ENCODE measurements at regions not wholly inside any gene's neighbourhood (a gene's known extent, or its start where the extent isn't known, plus 50 kb on each side); places are given as distances from the start of the nearest gene placed in this dataset.
A peak's percentile ranks its signal among the peaks of the same experiment; 100 is the strongest.

DNA sequence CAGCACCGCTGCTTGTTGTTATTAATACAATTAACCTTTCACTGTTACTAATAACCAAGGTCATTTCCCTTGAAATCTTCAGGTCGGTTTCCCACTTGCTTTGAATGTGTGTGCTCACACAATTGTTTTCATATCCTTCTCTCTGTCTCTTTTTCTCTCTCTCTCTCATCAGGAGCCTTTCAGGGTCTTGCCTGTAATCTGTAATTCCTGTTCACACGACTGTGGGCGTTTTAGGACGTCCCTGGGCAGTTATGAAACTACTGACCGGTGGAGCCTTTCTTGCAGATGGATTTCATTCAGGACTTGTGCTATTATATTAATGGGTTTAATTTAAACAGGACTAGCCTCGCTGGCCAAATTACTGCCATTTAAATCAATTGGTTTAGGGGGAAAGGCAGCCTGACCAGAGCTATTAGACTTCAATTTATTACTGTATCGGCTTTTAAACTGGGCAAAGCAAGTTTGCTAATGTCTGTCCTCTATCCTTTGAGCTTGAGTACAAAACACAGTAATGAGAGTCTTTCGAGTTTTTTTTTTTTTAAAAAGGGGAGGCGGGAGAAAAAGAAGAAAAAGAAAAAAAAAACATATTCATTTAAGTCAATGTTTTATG is 316.0 kb upstream of the TLE4 start:
- Histone ChIP-seq H3K9me3 (ENCODE audit: control insufficient read depth, low read depth, low read length) (no peaks in the 10 kb centered on the region), H3K4me1 (ENCODE audit: control insufficient read depth, insufficient read depth, low read length) (no peaks in the 10 kb centered on the region), H3K36me3 (ENCODE audit: control insufficient read depth, insufficient read depth, low read length) (no peaks in the 10 kb centered on the region), H3K27me3 (ENCODE audit: control insufficient read depth, insufficient read depth, low read length) (peaks cover 28% of the 10 kb centered on the region), H3K27ac (ENCODE audit: low read length) (no peak overlapping the region), H3K4me3 (ENCODE audit: low read length) (no peak overlapping the region)
- 86% methylated on average over 2 of the region's 10 CpGs for WGBS (ENCODE audit: insufficient coverage, low lambda C conversion rate)
- no peak for DNase-seq

DNA sequence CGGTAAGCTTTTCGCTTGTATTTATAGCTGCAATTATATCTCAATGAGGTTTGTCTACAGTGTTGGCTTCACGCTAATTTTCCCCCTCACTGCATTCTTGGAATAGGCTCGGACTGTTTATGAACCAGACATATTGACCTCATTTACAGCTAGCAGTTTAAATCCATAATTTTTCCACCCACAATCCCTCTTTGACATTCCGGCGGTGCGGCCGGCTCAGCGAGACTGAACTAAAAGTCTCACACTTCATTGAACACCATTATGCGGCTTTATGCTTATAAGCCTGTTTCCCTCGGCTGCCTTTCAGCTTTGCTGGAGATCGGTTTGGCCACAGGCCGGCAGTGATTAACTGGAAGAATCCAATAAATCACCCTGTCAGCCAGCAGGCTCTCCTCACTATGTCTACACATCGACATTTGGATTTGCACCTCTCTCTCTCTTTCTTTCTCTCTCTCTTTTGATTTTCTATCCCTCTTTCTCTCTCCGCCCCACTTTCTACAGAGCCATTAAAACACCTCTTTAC is 315.0 kb upstream of the TLE4 start:
- Histone ChIP-seq H3K36me3 (ENCODE audit: control insufficient read depth, insufficient read depth, low read length) (no peaks in the 10 kb centered on the region), H3K4me1 (ENCODE audit: control insufficient read depth, insufficient read depth, low read length) (no peaks in the 10 kb centered on the region), H3K27me3 (ENCODE audit: control insufficient read depth, insufficient read depth, low read length) (peaks cover 28% of the 10 kb centered on the region), H3K27ac (ENCODE audit: low read length) (no peak overlapping the region), H3K4me3 (ENCODE audit: low read length) (no peak overlapping the region), H3K9me3 (ENCODE audit: control insufficient read depth, low read depth, low read length) (no peaks in the 10 kb centered on the region)
- peak in 1 of 2 donors; percentile 12 for DNase-seq
- WGBS (ENCODE audit: insufficient coverage, low lambda C conversion rate): 0% methylated on average over 1 of the region's 15 CpGs

DNA sequence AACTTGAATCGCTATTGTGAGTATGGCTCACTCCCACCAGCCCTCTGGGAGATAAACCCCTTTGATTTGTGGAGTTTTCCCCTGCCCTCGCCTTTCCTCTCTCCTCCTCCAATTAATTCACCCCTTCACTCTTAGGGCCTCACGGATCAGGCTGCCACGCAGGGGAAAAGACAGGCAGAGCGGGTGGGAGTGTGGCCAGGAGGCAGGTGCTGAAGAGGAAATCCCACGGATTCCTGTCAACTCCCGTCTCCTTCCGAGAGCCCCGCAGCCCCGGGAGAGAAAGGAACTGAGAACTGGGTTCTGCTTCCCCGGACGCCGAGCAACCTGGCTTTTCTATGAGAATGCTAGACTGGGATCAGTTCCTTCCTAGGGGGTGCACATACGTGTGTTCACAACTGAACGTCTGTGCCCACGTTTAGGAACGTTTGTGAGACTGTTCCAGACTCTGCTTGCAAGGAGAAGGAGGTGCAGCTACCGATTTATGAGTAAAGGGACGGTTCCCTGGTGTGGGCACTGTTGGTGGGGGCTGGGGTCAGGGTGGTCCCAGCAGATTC is 314.5 kb upstream of the TLE4 start:
- peaks cover 28% of the 10 kb centered on the region for H3K27me3 ChIP-seq (ENCODE audit: control insufficient read depth, insufficient read depth, low read length)
- H3K4me1 ChIP-seq (ENCODE audit: control insufficient read depth, insufficient read depth, low read length): no peaks in the 10 kb centered on the region
- no peak for DNase-seq
- no peaks in the 10 kb centered on the region for H3K9me3 ChIP-seq (ENCODE audit: control insufficient read depth, low read depth, low read length)
- H3K4me3 ChIP-seq (ENCODE audit: low read length): no peak overlapping the region
- 0% methylated on average over 1 of the region's 19 CpGs for WGBS (ENCODE audit: insufficient coverage, low lambda C conversion rate)
- no peaks in the 10 kb centered on the region for H3K36me3 ChIP-seq (ENCODE audit: control insufficient read depth, insufficient read depth, low read length)
- no peak overlapping the region for H3K27ac ChIP-seq (ENCODE audit: low read length)

- peaks cover 28% of the 10 kb centered on the region for H3K27me3 ChIP-seq (ENCODE audit: control insufficient read depth, insufficient read depth, low read length)
- H3K27ac ChIP-seq (ENCODE audit: low read length): no peak overlapping the region
- DNase-seq: no peak
- 90% methylated on average over 2 of the region's 21 CpGs for WGBS (ENCODE audit: insufficient coverage, low lambda C conversion rate)
- no peaks in the 10 kb centered on the region for H3K36me3 ChIP-seq (ENCODE audit: control insufficient read depth, insufficient read depth, low read length)
- H3K9me3 ChIP-seq (ENCODE audit: control insufficient read depth, low read depth, low read length): no peaks in the 10 kb centered on the region
- no peak overlapping the region for H3K4me3 ChIP-seq (ENCODE audit: low read length)
- no peaks in the 10 kb centered on the region for H3K4me1 ChIP-seq (ENCODE audit: control insufficient read depth, insufficient read depth, low read length)
These were observed 313.9 kb upstream of the TLE4 start for GRCh38 chr9:79257790-79258351.

- Histone ChIP-seq H3K4me3 (ENCODE audit: low read length) (no peak overlapping the region), H3K9me3 (ENCODE audit: control insufficient read depth, low read depth, low read length) (no peaks in the 10 kb centered on the region), H3K36me3 (ENCODE audit: control insufficient read depth, insufficient read depth, low read length) (no peaks in the 10 kb centered on the region), H3K4me1 (ENCODE audit: control insufficient read depth, insufficient read depth, low read length) (no peaks in the 10 kb centered on the region), H3K27ac (ENCODE audit: low read length) (no peak overlapping the region), H3K27me3 (ENCODE audit: control insufficient read depth, insufficient read depth, low read length) (peaks cover 27% of the 10 kb centered on the region)
- 71% methylated on average over 1 of the region's 4 CpGs for whole genome bisulfite sequencing (ENCODE audit: insufficient coverage, low lambda C conversion rate)
- DNase-seq: no peak
These were observed 311.9 kb upstream of the TLE4 start for GRCh38 chr9:79259858-79260257.

DNA sequence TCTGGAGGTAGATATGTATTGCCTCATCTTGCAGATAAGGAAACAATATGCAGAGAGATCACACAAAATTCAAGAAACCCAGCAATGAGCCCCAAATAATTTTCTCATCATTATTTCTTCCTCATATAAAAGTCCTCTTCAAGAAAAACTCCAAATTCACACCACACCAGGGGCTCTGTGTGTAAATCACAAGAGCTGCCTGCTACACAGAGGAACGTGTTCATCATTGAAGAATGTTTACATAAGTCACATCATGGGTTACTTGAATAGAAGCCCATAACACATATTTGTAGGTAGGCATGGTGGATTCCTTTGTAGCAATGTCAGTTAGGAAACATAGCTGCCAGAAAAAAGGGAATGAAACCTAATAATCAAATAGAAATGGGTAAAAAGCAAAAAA is 308.1 kb upstream of the TLE4 start:
- H3K27ac ChIP-seq (ENCODE audit: low read length): no peak overlapping the region
- no peak overlapping the region for H3K4me3 ChIP-seq (ENCODE audit: low read length)
- H3K4me1 ChIP-seq (ENCODE audit: control insufficient read depth, insufficient read depth, low read length): no peaks in the 10 kb centered on the region
- peaks cover 3% of the 10 kb centered on the region for H3K27me3 ChIP-seq (ENCODE audit: control insufficient read depth, insufficient read depth, low read length)
- no peaks in the 10 kb centered on the region for H3K9me3 ChIP-seq (ENCODE audit: control insufficient read depth, low read depth, low read length)
- no peaks in the 10 kb centered on the region for H3K36me3 ChIP-seq (ENCODE audit: control insufficient read depth, insufficient read depth, low read length)
- no peak for DNase-seq
- no CpG with 5 or more reads among the region's 1 CpG for WGBS (ENCODE audit: insufficient coverage, low lambda C conversion rate)

DNA sequence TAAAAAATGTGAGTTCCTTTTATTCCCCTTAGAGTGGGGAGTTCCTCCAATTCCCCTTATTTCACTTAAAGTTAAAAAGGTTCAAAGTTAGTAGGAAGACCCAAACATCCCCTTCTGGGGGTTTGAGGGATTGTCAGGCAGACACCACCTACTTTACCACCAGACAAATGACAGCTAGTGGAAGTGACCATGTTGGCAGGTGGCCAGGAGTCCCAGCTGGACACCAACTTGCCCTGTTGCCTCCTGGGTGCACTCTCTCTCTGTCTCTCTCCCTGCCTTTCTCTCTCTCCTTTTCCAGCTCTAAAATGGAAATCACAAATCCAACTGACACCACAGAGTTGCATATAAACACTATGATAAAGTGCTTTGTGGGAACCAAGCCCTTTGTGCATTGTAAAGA is 307.7 kb upstream of the TLE4 start:
- Histone ChIP-seq H3K27ac (ENCODE audit: low read length) (no peak overlapping the region), H3K27me3 (ENCODE audit: control insufficient read depth, insufficient read depth, low read length) (peaks cover 3% of the 10 kb centered on the region), H3K36me3 (ENCODE audit: control insufficient read depth, insufficient read depth, low read length) (no peaks in the 10 kb centered on the region), H3K9me3 (ENCODE audit: control insufficient read depth, low read depth, low read length) (no peaks in the 10 kb centered on the region), H3K4me1 (ENCODE audit: control insufficient read depth, insufficient read depth, low read length) (no peaks in the 10 kb centered on the region), H3K4me3 (ENCODE audit: low read length) (no peak overlapping the region)
- DNase-seq: no peak

- WGBS (ENCODE audit: insufficient coverage, low lambda C conversion rate): 83% methylated on average over 2 of the region's 11 CpGs
- Histone ChIP-seq H3K36me3 (ENCODE audit: control insufficient read depth, insufficient read depth, low read length) (no peaks in the 10 kb centered on the region), H3K4me1 (ENCODE audit: control insufficient read depth, insufficient read depth, low read length) (no peaks in the 10 kb centered on the region), H3K27ac (ENCODE audit: low read length) (no peak overlapping the region), H3K27me3 (ENCODE audit: control insufficient read depth, insufficient read depth, low read length) (peaks cover 3% of the 10 kb centered on the region), H3K9me3 (ENCODE audit: control insufficient read depth, low read depth, low read length) (no peaks in the 10 kb centered on the region), H3K4me3 (ENCODE audit: low read length) (no peak overlapping the region)
- no peak for DNase-seq
These were observed 307.0 kb upstream of the TLE4 start for GRCh38 chr9:79264511-79265355.

- Histone ChIP-seq H3K4me3 (ENCODE audit: low read length) (no peak overlapping the region), H3K27me3 (ENCODE audit: control insufficient read depth, insufficient read depth, low read length) (no peaks in the 10 kb centered on the region), H3K27ac (ENCODE audit: low read length) (no peak overlapping the region), H3K36me3 (ENCODE audit: control insufficient read depth, insufficient read depth, low read length) (no peaks in the 10 kb centered on the region), H3K9me3 (ENCODE audit: control insufficient read depth, low read depth, low read length) (no peaks in the 10 kb centered on the region), H3K4me1 (ENCODE audit: control insufficient read depth, insufficient read depth, low read length) (no peaks in the 10 kb centered on the region)
- DNase-seq: no peak
These were observed 304.8 kb upstream of the TLE4 start for GRCh38 chr9:79266986-79267385.

- Histone ChIP-seq H3K36me3 (ENCODE audit: control insufficient read depth, insufficient read depth, low read length) (no peaks in the 10 kb centered on the region), H3K27me3 (ENCODE audit: control insufficient read depth, insufficient read depth, low read length) (no peaks in the 10 kb centered on the region), H3K4me3 (ENCODE audit: low read length) (no peak overlapping the region), H3K9me3 (ENCODE audit: control insufficient read depth, low read depth, low read length) (no peaks in the 10 kb centered on the region), H3K27ac (ENCODE audit: low read length) (no peak overlapping the region), H3K4me1 (ENCODE audit: control insufficient read depth, insufficient read depth, low read length) (no peaks in the 10 kb centered on the region)
- DNase-seq: no peak
- no CpG with 5 or more reads among the region's 2 CpGs for WGBS (ENCODE audit: insufficient coverage, low lambda C conversion rate)
These were observed 303.0 kb upstream of the TLE4 start for GRCh38 chr9:79268806-79269205.

Data from large intestine (tissue), 3 donors.